Activated T-cell treated with anti-CD3 and anti-CD28 coated beads, Interleukin-2, amount 50 U/mL, for 4 hours (primary cell): ENCODE measurements at regions not wholly inside any gene's neighbourhood (a gene's known extent, or its start where the extent isn't known, plus 50 kb on each side); places are given as distances from the start of the nearest gene placed in this dataset.

Experiments
- ATAC-seq, 2 donors: fragments of 200-7000 bp; cut with Tn5 transposase; one replicate each; pipeline ENCODE4 v1.10.0; 2021
- DNase-seq: peaks from one replicate; pipeline ENCODE4 v3.0.0-alpha.2; 2020
- H3K27me3 Mint-ChIP-seq: one replicate; pipeline ENCODE4 v1.8.0; 2021; ENCODE audit warnings: low read depth, mixed read lengths
- H3K36me3 Mint-ChIP-seq: one replicate; pipeline ENCODE4 v1.8.0; 2022; ENCODE audit warnings: mixed read lengths; ENCODE audit not compliant: insufficient read depth
- H3K4me1 Mint-ChIP-seq: one replicate; pipeline ENCODE4 v1.8.0; 2021; ENCODE audit warnings: low read depth, mixed read lengths
- H3K4me3 Mint-ChIP-seq: one replicate; pipeline ENCODE4 v1.8.0; 2021; ENCODE audit warnings: mild to moderate bottlenecking, moderate library complexity, mixed read lengths
- H3K9me3 Mint-ChIP-seq: one replicate; pipeline ENCODE4 v1.8.0; 2021; ENCODE audit warnings: mixed read lengths

GRCh38 chr15:95252404-95252803, 1021.0 kb downstream of the MCTP2 start:
- no peak for ATAC-seq
- H3K27me3 Mint-ChIP-seq: peaks cover 7% of the 10 kb centered on the region
- H3K36me3 Mint-ChIP-seq: no peaks in the 10 kb centered on the region
- DNase-seq: no peak
- H3K4me3 Mint-ChIP-seq: no peak overlapping the region
- no peaks in the 10 kb centered on the region for H3K9me3 Mint-ChIP-seq
- H3K4me1 Mint-ChIP-seq: no peaks in the 10 kb centered on the region

GRCh38 chr15:95254263-95254662, 1022.9 kb downstream of the MCTP2 start:
- no peak for ATAC-seq
- H3K36me3 Mint-ChIP-seq: no peaks in the 10 kb centered on the region

GRCh38 chr15:95259513-95259912, 1028.2 kb downstream of the MCTP2 start:
- Mint-ChIP-seq H3K36me3 (no peaks in the 10 kb centered on the region), H3K27me3 (peaks cover 28% of the 10 kb centered on the region), H3K4me3 (no peak overlapping the region), H3K9me3 (no peaks in the 10 kb centered on the region), H3K4me1 (no peaks in the 10 kb centered on the region)
- DNase-seq: peak; percentile 30
- ATAC-seq: peak in 1 of 2 donors; percentile 48

More at GRCh38 chr15:95254263-95254662, 1022.9 kb downstream of the MCTP2 start:
- no peaks in the 10 kb centered on the region for H3K4me1 Mint-ChIP-seq
- H3K27me3 Mint-ChIP-seq: peaks cover 13% of the 10 kb centered on the region
- no peak overlapping the region for H3K4me3 Mint-ChIP-seq
- no peaks in the 10 kb centered on the region for H3K9me3 Mint-ChIP-seq
- DNase-seq: no peak

- no peak overlapping the region for H3K4me3 Mint-ChIP-seq
- H3K4me1 Mint-ChIP-seq: no peaks in the 10 kb centered on the region
- H3K27me3 Mint-ChIP-seq: peaks cover 28% of the 10 kb centered on the region
- no peak for DNase-seq
- H3K9me3 Mint-ChIP-seq: no peaks in the 10 kb centered on the region
- no peaks in the 10 kb centered on the region for H3K36me3 Mint-ChIP-seq
- no peak for ATAC-seq
These were observed 1028.6 kb downstream of the MCTP2 start for GRCh38 chr15:95259965-95260364.

- ATAC-seq (no peak), DNase-seq (no peak)
- H3K4me3 Mint-ChIP-seq: no peak overlapping the region
- H3K9me3 Mint-ChIP-seq: no peaks in the 10 kb centered on the region
- H3K4me1 Mint-ChIP-seq: no peaks in the 10 kb centered on the region
- peaks cover 28% of the 10 kb centered on the region for H3K27me3 Mint-ChIP-seq
- no peaks in the 10 kb centered on the region for H3K36me3 Mint-ChIP-seq
These were observed 1029.5 kb downstream of the MCTP2 start for GRCh38 chr15:95260856-95261255.

GRCh38 chr15:95261546-95261945, 1030.2 kb downstream of the MCTP2 start:
- Mint-ChIP-seq H3K9me3 (no peaks in the 10 kb centered on the region), H3K4me1 (no peaks in the 10 kb centered on the region), H3K27me3 (peaks cover 28% of the 10 kb centered on the region), H3K4me3 (no peak overlapping the region), H3K36me3 (no peaks in the 10 kb centered on the region)
- DNase-seq (no peak), ATAC-seq (no peak)

GRCh38 chr15:95261968-95262367, 1030.6 kb downstream of the MCTP2 start:
- DNase-seq (no peak), ATAC-seq (no peak)
- peaks cover 27% of the 10 kb centered on the region for H3K27me3 Mint-ChIP-seq
- no peak overlapping the region for H3K4me3 Mint-ChIP-seq
- H3K36me3 Mint-ChIP-seq: no peaks in the 10 kb centered on the region
- H3K4me1 Mint-ChIP-seq: no peaks in the 10 kb centered on the region
- no peaks in the 10 kb centered on the region for H3K9me3 Mint-ChIP-seq

- DNase-seq (no peak), ATAC-seq (no peak)
- H3K9me3 Mint-ChIP-seq: no peaks in the 10 kb centered on the region
- H3K27me3 Mint-ChIP-seq: peaks cover 24% of the 10 kb centered on the region
- no peaks in the 10 kb centered on the region for H3K36me3 Mint-ChIP-seq
- no peak overlapping the region for H3K4me3 Mint-ChIP-seq
- H3K4me1 Mint-ChIP-seq: no peaks in the 10 kb centered on the region
These were observed 1031.7 kb downstream of the MCTP2 start for GRCh38 chr15:95262866-95263564.

GRCh38 chr15:95263751-95264150, 1032.4 kb downstream of the MCTP2 start:
- no peaks in the 10 kb centered on the region for H3K36me3 Mint-ChIP-seq
- peaks cover 23% of the 10 kb centered on the region for H3K27me3 Mint-ChIP-seq
- H3K9me3 Mint-ChIP-seq: no peaks in the 10 kb centered on the region
- no peak for DNase-seq
- no peak overlapping the region for H3K4me3 Mint-ChIP-seq
- H3K4me1 Mint-ChIP-seq: no peaks in the 10 kb centered on the region
- no peak for ATAC-seq

- no peaks in the 10 kb centered on the region for H3K9me3 Mint-ChIP-seq
- peaks cover 17% of the 10 kb centered on the region for H3K27me3 Mint-ChIP-seq
- ATAC-seq (no peak), DNase-seq (no peak)
- no peaks in the 10 kb centered on the region for H3K4me1 Mint-ChIP-seq
- H3K4me3 Mint-ChIP-seq: no peak overlapping the region
- no peaks in the 10 kb centered on the region for H3K36me3 Mint-ChIP-seq
These were observed 1034.1 kb downstream of the MCTP2 start for GRCh38 chr15:95265419-95265997.

GRCh38 chr15:95266451-95267061, 1035.2 kb downstream of the MCTP2 start:
- H3K9me3 Mint-ChIP-seq: no peaks in the 10 kb centered on the region
- H3K4me3 Mint-ChIP-seq: no peak overlapping the region
- no peaks in the 10 kb centered on the region for H3K4me1 Mint-ChIP-seq
- peaks cover 10% of the 10 kb centered on the region for H3K27me3 Mint-ChIP-seq
- DNase-seq: no peak
- ATAC-seq: no peak
- no peaks in the 10 kb centered on the region for H3K36me3 Mint-ChIP-seq

GRCh38 chr15:95267481-95267880, 1036.1 kb downstream of the MCTP2 start:
- H3K9me3 Mint-ChIP-seq: no peaks in the 10 kb centered on the region
- no peaks in the 10 kb centered on the region for H3K4me1 Mint-ChIP-seq
- peaks cover 11% of the 10 kb centered on the region for H3K27me3 Mint-ChIP-seq
- ATAC-seq (no peak), DNase-seq (no peak)
- no peak overlapping the region for H3K4me3 Mint-ChIP-seq
- H3K36me3 Mint-ChIP-seq: no peaks in the 10 kb centered on the region

- ATAC-seq (no peak), DNase-seq (no peak)
- H3K36me3 Mint-ChIP-seq: no peaks in the 10 kb centered on the region
- no peak overlapping the region for H3K4me3 Mint-ChIP-seq
- no peaks in the 10 kb centered on the region for H3K4me1 Mint-ChIP-seq
- peaks cover 7% of the 10 kb centered on the region for H3K27me3 Mint-ChIP-seq
- H3K9me3 Mint-ChIP-seq: peaks cover 5% of the 10 kb centered on the region
These were observed 1038.2 kb downstream of the MCTP2 start for GRCh38 chr15:95269242-95270183.

- no peaks in the 10 kb centered on the region for H3K4me1 Mint-ChIP-seq
- H3K4me3 Mint-ChIP-seq: no peak overlapping the region
- no peak for ATAC-seq
- no peak for DNase-seq
- peaks cover 5% of the 10 kb centered on the region for H3K27me3 Mint-ChIP-seq
- no peaks in the 10 kb centered on the region for H3K36me3 Mint-ChIP-seq
- peaks cover 5% of the 10 kb centered on the region for H3K9me3 Mint-ChIP-seq
These were observed 1042.7 kb downstream of the MCTP2 start for GRCh38 chr15:95274101-95274500.
